NT2/D1 (cell line): ENCODE measurements at regions not wholly inside any gene's neighbourhood (a gene's known extent, or its start where the extent isn't known, plus 50 kb on each side); places are given as distances from the start of the nearest gene placed in this dataset.

Source experiments
- SUZ12 ChIP-seq: IDR thresholded peaks from 2 replicates; pipeline ENCODE4 v1.6.1; 2011; ENCODE audit not compliant: insufficient read length, insufficient read depth; ENCODE audit errors: extremely low read depth
- YY1 ChIP-seq: IDR thresholded peaks from 2 replicates; pipeline ENCODE4 v1.6.1; 2011; ENCODE audit not compliant: insufficient read length, insufficient read depth
- ZNF274 ChIP-seq: IDR thresholded peaks from 2 replicates; pipeline ENCODE4 v1.6.1; 2011; ENCODE audit warnings: mild to moderate bottlenecking, low read depth, low read length

DNA sequence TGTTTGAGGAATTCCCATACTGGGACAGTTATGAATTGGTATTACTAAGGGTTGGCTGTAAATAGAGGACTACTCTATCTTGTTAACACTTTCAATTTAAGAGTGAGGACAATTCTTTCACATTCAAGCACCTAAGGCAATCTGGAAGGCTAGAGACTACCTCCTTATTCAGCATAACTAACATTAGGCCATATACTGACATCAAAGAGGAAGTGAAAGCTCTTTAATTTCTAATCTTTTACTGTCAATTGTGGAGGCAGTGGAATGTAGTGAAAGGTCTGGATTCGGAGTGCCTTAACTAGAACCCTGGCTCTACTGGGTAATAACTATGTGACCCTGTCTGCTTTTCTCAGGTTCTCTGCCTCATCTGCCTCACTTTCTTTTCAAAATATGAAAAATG is 134.0 kb downstream of the UFM1 start:
- TF ChIP-seq YY1 (no peak), SUZ12 (no peak), ZNF274 (no peak)
